K562 (cell line): ENCODE measurements at regions not wholly inside any gene's neighbourhood (a gene's known extent, or its start where the extent isn't known, plus 50 kb on each side); places are given as distances from the start of the nearest gene placed in this dataset.

Experiments
- ATAC-seq: fragments of 200-7000 bp; cut with Tn5 transposase; 3 replicates; pipeline ENCODE4 v1.9.1; 2020; ENCODE audit warnings: moderate library complexity
- BruUV-seq: library from RNA; stranded (reverse); fragments of 400-500 nt; replicated peaks from 2 replicates; lab custom pipeline; 2021; lab: Mats Ljungman, UMichigan
- CTCF ChIA-PET: fragments of 300-600 bp; formaldehyde crosslinking; extraction: SDS; loops from one replicate; lab custom pipeline; 2021; ENCODE audit warnings: low intra/inter-chr PET ratio; lab: Yijun Ruan, JAX
- POLR2A ChIA-PET: fragments of 300-600, 350-650 bp; sonication (Branson Sonifier 250); formaldehyde crosslinking; extraction: SDS; loops from one replicate; lab custom pipeline; 2021; ENCODE audit warnings: antibody characterized with exemption, inconsistent platforms; lab: Yijun Ruan, JAX
- DNase-seq, 4 experiments: peaks; one replicate each; pipeline versions ENCODE4 v3.0.0 to v3.0.0-alpha.2; 2011 to 2018; ENCODE audit warnings: low spot score in 3 of 4, mixed read lengths in 3 of 4; ENCODE audit errors: extremely low read depth in 1 of 4
- FAIRE-seq: peaks from 2 replicates; lab custom pipeline; 2011; peaks lifted over from hg19 to GRCh38; lab: Jason Lieb, UNC
- H2AFZ ChIP-seq: 2 replicates; pipeline ENCODE4 v1.6.0; 2011; ENCODE audit warnings: low read depth, low read length, control low read depth, inconsistent platforms
- H3K27ac ChIP-seq: fragments of 200-600 bp; 3 replicates; pipeline ENCODE4 v1.8.0; 2011; ENCODE audit warnings: low read depth, mild to moderate bottlenecking, control low read depth, inconsistent platforms, low read length, moderate library complexity, mixed read lengths; ENCODE audit errors: extremely low read depth
- H3K27me3 ChIP-seq, 2 experiments: fragments of 300-600 bp in 1 of 2; 2 replicates in 1 of 2; 3 replicates in 1 of 2; pipeline versions ENCODE4 v1.6.0 to v1.8.0; 2011; ENCODE audit warnings: inconsistent platforms in 2 of 2, low read length in 2 of 2, mild to moderate bottlenecking in 1 of 2, mixed read lengths in 1 of 2, moderate library complexity in 1 of 2; ENCODE audit not compliant: control insufficient read depth in 2 of 2, insufficient read depth in 2 of 2
- H3K36me3 ChIP-seq: fragments of 300-600 bp; 3 replicates; pipeline ENCODE4 v1.8.0; 2011; ENCODE audit warnings: mild to moderate bottlenecking, low read length, inconsistent platforms; ENCODE audit not compliant: control insufficient read depth, insufficient read depth
- H3K4me1 ChIP-seq, 2 experiments: fragments of 200-600 bp in 1 of 2; replicated peaks in 1 of 2; 2 replicates in 1 of 2; 3 replicates in 1 of 2; pipeline versions ENCODE4 v1.5.1 to v1.8.0; 2011; ENCODE audit warnings: inconsistent platforms in 2 of 2, low read length in 2 of 2, mild to moderate bottlenecking in 1 of 2, mixed read lengths in 1 of 2, moderate library complexity in 1 of 2; ENCODE audit not compliant: control insufficient read depth in 2 of 2, insufficient read depth in 2 of 2
- H3K4me2 ChIP-seq: 2 replicates; pipeline ENCODE4 v1.6.1; 2011; ENCODE audit warnings: low read length, control low read depth, inconsistent platforms, mixed read lengths; ENCODE audit not compliant: insufficient read depth
- H3K4me3 ChIP-seq: fragments of 200-600 bp; sonication (generic), shearing (Covaris generic); 2 replicates; pipeline ENCODE4 v1.5.1; 2016; ENCODE audit warnings: control low read depth, inconsistent platforms
- H3K79me2 ChIP-seq: fragments of 200-600 bp; 3 replicates; pipeline ENCODE4 v1.8.0; 2011; ENCODE audit warnings: low read length, inconsistent platforms; ENCODE audit not compliant: control insufficient read depth, insufficient read depth
- H3K9ac ChIP-seq, 2 experiments: 2 replicates each; pipeline versions ENCODE4 v1.6.0 to v1.6.1; 2011; ENCODE audit warnings: low read depth in 2 of 2, low read length in 2 of 2, control low read depth in 1 of 2, inconsistent platforms in 1 of 2, mild to moderate bottlenecking in 1 of 2, mixed read lengths in 1 of 2; ENCODE audit not compliant: insufficient read depth in 1 of 2
- H3K9me1 ChIP-seq: one replicate; pipeline ENCODE4 v1.6.0; 2011; ENCODE audit warnings: inconsistent platforms, mild to moderate bottlenecking, low read length, moderate library complexity; ENCODE audit not compliant: control insufficient read depth, insufficient read depth
- H3K9me3 ChIP-seq: replicated peaks from 2 replicates; pipeline ENCODE4 v1.5.1; 2011; ENCODE audit warnings: low read depth, low read length, inconsistent platforms; ENCODE audit not compliant: control insufficient read depth, insufficient read depth
- H4K20me1 ChIP-seq: replicated peaks from 2 replicates; pipeline ENCODE4 v1.6.1; 2011; ENCODE audit warnings: low read length, inconsistent platforms, mixed read lengths; ENCODE audit not compliant: control insufficient read depth, insufficient read depth
- ATF4 ChIP-seq: fragments of 450-650 bp; formaldehyde crosslinking; IDR thresholded peaks from 2 replicates; pipeline ENCODE4 v1.4.0; 2022; ENCODE audit warnings: mild to moderate bottlenecking, moderate library complexity
- EHMT2 ChIP-seq: fragments of 450-650 bp; IDR thresholded peaks from 2 replicates; pipeline ENCODE4 v1.6.1; 2018; ENCODE audit warnings: antibody characterized with exemption
- FOS ChIP-seq: IDR thresholded peaks from 3 replicates; pipeline ENCODE4 v1.6.1; 2011; ENCODE audit not compliant: insufficient read length; ENCODE audit errors: extremely low read depth
- GABPB2 ChIP-seq: fragments of 250-450 bp; sonication (Bioruptor Pico); conservative IDR thresholded peaks from 2 replicates; pipeline ENCODE4 v1.5.1; 2021; ENCODE audit warnings: mild to moderate bottlenecking
- HDAC8 ChIP-seq: fragments of 450-650 bp; IDR thresholded peaks from 2 replicates; pipeline ENCODE4 v1.6.1; 2016; ENCODE audit warnings: mild to moderate bottlenecking, missing genetic modification characterization, moderate library complexity, missing compliant biosample characterization
- ID3 ChIP-seq, 2 experiments: fragments of 250-450 bp in 1 of 2; fragments of 450-650 bp in 1 of 2; sonication (Bioruptor Pico) in 1 of 2; IDR thresholded peaks; 2 replicates each; pipeline versions ENCODE4 v1.6.1 to v1.8.0; 2016 to 2021; ENCODE audit warnings: mild to moderate bottlenecking in 2 of 2, moderate library complexity in 2 of 2, missing compliant biosample characterization in 1 of 2, missing genetic modification characterization in 1 of 2
- POLR2AphosphoS5 ChIP-seq: IDR thresholded peaks from 2 replicates; pipeline ENCODE4 v1.6.1; 2011; ENCODE audit warnings: mild to moderate bottlenecking, low read depth, low read length, moderate library complexity; ENCODE audit not compliant: control insufficient read depth, insufficient read depth
- PTBP1 ChIP-seq: fragments of 200-400 bp; formaldehyde crosslinking; IDR thresholded peaks from 2 replicates; pipeline ENCODE4 v1.6.1; 2017; ENCODE audit warnings: low read depth, low read length
- SAFB ChIP-seq: fragments of 200-400 bp; formaldehyde crosslinking; IDR thresholded peaks from 2 replicates; pipeline ENCODE4 v1.6.1; 2017; ENCODE audit warnings: low read depth, low read length, borderline replicate concordance
- ZNF316 ChIP-seq: fragments of 450-650 bp; IDR thresholded peaks from 2 replicates; pipeline ENCODE4 v1.6.1; 2016
- ZNF551 ChIP-seq: fragments of 250-450 bp; sonication (Bioruptor Pico); IDR thresholded peaks from 2 replicates; pipeline ENCODE4 v1.5.0; 2021; ENCODE audit warnings: mild to moderate bottlenecking, moderate library complexity
- WGBS: fragments of 100-300 bp; shearing (Covaris generic); methylation state at CpG from one replicate; pipeline ENCODE4 v1.1.6; 2016; ENCODE audit warnings: low coverage, mixed read lengths; ENCODE audit not compliant: insufficient coverage; ENCODE audit errors: missing lambda C conversion rate; 5-methylcytosine and 5-hydroxymethylcytosine counted together
- in situ Hi-C: fragments of 300-500 bp; cut with MboI; formaldehyde crosslinking; loops from 4 replicates; pipeline ENCODE4 v1.15.0; 2018; ENCODE audit warnings: inconsistent platforms, mixed read lengths
- intact Hi-C: fragments of 100-400 bp; cut with micrococcal nuclease; formaldehyde crosslinking; loops from 2 replicates; pipeline ENCODE4 v1.14.2; 2022
- TF ChIP-seq, protein P1 (sequence below): fragments of 250-450 bp; sonication (Bioruptor Pico); IDR thresholded peaks from 2 replicates; pipeline ENCODE4 v1.6.1; 2021; ENCODE audit warnings: mild to moderate bottlenecking
- TF ChIP-seq, protein P2 (sequence below): fragments of 450-650 bp; formaldehyde crosslinking; IDR thresholded peaks from 2 replicates; pipeline ENCODE4 v1.4.0; 2020; ENCODE audit warnings: mild to moderate bottlenecking, moderate library complexity
- TF ChIP-seq, protein P3 (sequence below): fragments of 150-350 bp; IDR thresholded peaks from 2 replicates; pipeline ENCODE4 v1.6.1; 2014; ENCODE audit warnings: low read depth, mild to moderate bottlenecking, low read length, borderline replicate concordance

DNA sequence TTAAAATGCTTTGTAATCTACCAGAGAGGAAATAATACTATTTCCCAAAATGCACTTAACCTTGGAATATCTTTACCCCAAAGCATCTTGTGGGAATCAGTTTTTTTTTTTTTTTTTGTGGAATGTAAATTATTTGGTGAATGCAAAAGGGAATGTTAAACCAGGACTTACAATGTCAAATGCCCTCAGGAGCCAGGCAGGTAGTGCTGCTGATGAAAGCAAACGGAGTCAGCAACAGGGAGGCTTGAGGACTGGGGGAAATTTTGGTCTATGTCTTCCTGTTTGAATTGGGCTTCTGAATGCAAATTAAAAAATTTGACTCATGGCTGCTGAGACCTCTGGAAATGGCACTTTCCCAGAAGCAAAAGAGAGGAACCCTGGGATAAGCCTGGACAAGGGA lies 96.5 kb upstream of the NLRP1 start (continued):
- no peak for TF ChIP-seq ID3 (CRISPR knock-in tag; IDR thresholded peaks at IDR 0.05)
- TF ChIP-seq ID3 (tag; IDR thresholded peaks at IDR 0.05): no peak
- no peak for TF ChIP-seq ATF4
- no peak for TF ChIP-seq POLR2AphosphoS5

- no peak for ATAC-seq
- intact Hi-C loops: no loop called here
These were observed 98.9 kb upstream of the NLRP1 start for GRCh38 chr17:5683241-5683640.

More at GRCh38 chr17:5683241-5683640, 98.9 kb upstream of the NLRP1 start:
- CTCF ChIA-PET: no interaction called here
- DNase-seq (no peak), FAIRE-seq (no peak)
- Histone ChIP-seq H3K27me3 (peaks cover 0 to 32% of the 10 kb centered on the region in 2 experiments; a peak in 2 of 5 replicates), H3K4me1 (no peaks in the 10 kb centered on the region; a peak in 1 of 5 replicates), H2AFZ (no peak overlapping the region), H3K9ac (no peak overlapping the region), H3K36me3 (no peaks in the 10 kb centered on the region), H3K9me3 (no peaks in the 10 kb centered on the region), H3K4me3 (no peak overlapping the region), H4K20me1 (no peaks in the 10 kb centered on the region), H3K9me1 (no peaks in the 10 kb centered on the region), H3K4me2 (no peak overlapping the region), H3K79me2 (no peaks in the 10 kb centered on the region), H3K27ac (no peak overlapping the region)
- in situ Hi-C loops: no loop called here
- POLR2A ChIA-PET: interaction anchor here (0.7 kb wide), 1 partner anchor 10 kb away, joined by 3 read pairs; no protein-coding TSS in a partner anchor
- TF ChIP-seq ZNF316 (no peak), ZNF551 (CRISPR knock-in tag) (no peak), SAFB (no peak), EHMT2 (no peak), PTBP1 (no peak), GABPB2 (CRISPR knock-in tag) (no peak), HDAC8 (no peak), FOS (no peak)
- TF ChIP-seq, protein P1, sequence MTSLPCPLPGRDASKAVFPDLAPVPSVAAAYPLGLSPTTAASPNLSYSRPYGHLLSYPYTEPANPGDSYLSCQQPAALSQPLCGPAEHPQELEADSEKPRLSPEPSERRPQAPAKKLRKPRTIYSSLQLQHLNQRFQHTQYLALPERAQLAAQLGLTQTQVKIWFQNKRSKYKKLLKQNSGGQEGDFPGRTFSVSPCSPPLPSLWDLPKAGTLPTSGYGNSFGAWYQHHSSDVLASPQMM (CRISPR knock-in tag): no peak
- TF ChIP-seq, protein P2, sequence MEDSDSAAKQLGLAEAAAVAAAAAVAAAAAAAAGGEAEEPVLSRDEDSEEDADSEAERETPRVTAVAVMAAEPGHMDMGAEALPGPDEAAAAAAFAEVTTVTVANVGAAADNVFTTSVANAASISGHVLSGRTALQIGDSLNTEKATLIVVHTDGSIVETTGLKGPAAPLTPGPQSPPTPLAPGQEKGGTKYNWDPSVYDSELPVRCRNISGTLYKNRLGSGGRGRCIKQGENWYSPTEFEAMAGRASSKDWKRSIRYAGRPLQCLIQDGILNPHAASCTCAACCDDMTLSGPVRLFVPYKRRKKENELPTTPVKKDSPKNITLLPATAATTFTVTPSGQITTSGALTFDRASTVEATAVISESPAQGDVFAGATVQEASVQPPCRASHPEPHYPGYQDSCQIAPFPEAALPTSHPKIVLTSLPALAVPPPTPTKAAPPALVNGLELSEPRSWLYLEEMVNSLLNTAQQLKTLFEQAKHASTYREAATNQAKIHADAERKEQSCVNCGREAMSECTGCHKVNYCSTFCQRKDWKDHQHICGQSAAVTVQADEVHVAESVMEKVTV (CRISPR knock-in tag): no peak
- TF ChIP-seq, protein P3, sequence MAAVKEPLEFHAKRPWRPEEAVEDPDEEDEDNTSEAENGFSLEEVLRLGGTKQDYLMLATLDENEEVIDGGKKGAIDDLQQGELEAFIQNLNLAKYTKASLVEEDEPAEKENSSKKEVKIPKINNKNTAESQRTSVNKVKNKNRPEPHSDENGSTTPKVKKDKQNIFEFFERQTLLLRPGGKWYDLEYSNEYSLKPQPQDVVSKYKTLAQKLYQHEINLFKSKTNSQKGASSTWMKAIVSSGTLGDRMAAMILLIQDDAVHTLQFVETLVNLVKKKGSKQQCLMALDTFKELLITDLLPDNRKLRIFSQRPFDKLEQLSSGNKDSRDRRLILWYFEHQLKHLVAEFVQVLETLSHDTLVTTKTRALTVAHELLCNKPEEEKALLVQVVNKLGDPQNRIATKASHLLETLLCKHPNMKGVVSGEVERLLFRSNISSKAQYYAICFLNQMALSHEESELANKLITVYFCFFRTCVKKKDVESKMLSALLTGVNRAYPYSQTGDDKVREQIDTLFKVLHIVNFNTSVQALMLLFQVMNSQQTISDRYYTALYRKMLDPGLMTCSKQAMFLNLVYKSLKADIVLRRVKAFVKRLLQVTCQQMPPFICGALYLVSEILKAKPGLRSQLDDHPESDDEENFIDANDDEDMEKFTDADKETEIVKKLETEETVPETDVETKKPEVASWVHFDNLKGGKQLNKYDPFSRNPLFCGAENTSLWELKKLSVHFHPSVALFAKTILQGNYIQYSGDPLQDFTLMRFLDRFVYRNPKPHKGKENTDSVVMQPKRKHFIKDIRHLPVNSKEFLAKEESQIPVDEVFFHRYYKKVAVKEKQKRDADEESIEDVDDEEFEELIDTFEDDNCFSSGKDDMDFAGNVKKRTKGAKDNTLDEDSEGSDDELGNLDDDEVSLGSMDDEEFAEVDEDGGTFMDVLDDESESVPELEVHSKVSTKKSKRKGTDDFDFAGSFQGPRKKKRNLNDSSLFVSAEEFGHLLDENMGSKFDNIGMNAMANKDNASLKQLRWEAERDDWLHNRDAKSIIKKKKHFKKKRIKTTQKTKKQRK: no peak
- no TSS peak for BruUV-seq
- 0% methylated on average over 4 of the region's 6 CpGs for WGBS
